ENCODE measurements at regions not wholly inside any gene's neighbourhood (a gene's known extent, or its start where the extent isn't known, plus 50 kb on each side); places are given as distances from the start of the nearest gene placed in this dataset.

- intact Hi-C loops (cut with DNase I; ENCODE audit: low total_unique reads), result no loop called here
- no peaks in the 10 kb centered on the region for H3K4me1 ChIP-seq
- H3K36me3 ChIP-seq, result no peaks in the 10 kb centered on the region
- DNase-seq, result peak in 1 of 2 donors; percentile 81
- H3K27ac ChIP-seq, result no peak overlapping the region
- WGBS, 5 donors, result 40 to 63% (median 55%) methylated on average over 3 of the region's 3 CpGs
- no peaks in the 10 kb centered on the region for H3K27me3 ChIP-seq
- TF ChIP-seq POLR2A (IDR thresholded peaks at IDR 0.05) (no peak), EP300 (IDR thresholded peaks at IDR 0.05) (no peak), POLR2AphosphoS5 (IDR thresholded peaks at IDR 0.05) (no peak)
- TF ChIP-seq, protein P1, sequence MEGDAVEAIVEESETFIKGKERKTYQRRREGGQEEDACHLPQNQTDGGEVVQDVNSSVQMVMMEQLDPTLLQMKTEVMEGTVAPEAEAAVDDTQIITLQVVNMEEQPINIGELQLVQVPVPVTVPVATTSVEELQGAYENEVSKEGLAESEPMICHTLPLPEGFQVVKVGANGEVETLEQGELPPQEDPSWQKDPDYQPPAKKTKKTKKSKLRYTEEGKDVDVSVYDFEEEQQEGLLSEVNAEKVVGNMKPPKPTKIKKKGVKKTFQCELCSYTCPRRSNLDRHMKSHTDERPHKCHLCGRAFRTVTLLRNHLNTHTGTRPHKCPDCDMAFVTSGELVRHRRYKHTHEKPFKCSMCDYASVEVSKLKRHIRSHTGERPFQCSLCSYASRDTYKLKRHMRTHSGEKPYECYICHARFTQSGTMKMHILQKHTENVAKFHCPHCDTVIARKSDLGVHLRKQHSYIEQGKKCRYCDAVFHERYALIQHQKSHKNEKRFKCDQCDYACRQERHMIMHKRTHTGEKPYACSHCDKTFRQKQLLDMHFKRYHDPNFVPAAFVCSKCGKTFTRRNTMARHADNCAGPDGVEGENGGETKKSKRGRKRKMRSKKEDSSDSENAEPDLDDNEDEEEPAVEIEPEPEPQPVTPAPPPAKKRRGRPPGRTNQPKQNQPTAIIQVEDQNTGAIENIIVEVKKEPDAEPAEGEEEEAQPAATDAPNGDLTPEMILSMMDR (IDR thresholded peaks at IDR 0.05), result no peak
- no peak overlapping the region for H3K4me3 ChIP-seq
- H3K9me3 ChIP-seq, result peaks cover 17 to 72% (median 53%) of the 10 kb centered on the region in 4 donors
Measured at GRCh38 chr4:116016201-116016600, 902.8 kb upstream of the NDST4 start.

- Histone ChIP-seq H3K9me3 (peaks cover 17 to 72% (median 52%) of the 10 kb centered on the region in 4 donors), H3K4me1 (no peaks in the 10 kb centered on the region), H3K27me3 (no peaks in the 10 kb centered on the region), H3K36me3 (no peaks in the 10 kb centered on the region), H3K4me3 (no peak overlapping the region), H3K27ac (no peak overlapping the region)
- TF ChIP-seq EP300 (IDR thresholded peaks at IDR 0.05), result no peak
- TF ChIP-seq POLR2AphosphoS5 (IDR thresholded peaks at IDR 0.05), result no peak
- no peak for TF ChIP-seq POLR2A (IDR thresholded peaks at IDR 0.05)
- TF ChIP-seq, protein P1 (IDR thresholded peaks at IDR 0.05), result no peak
- DNase-seq, result no peak
- intact Hi-C loops (cut with DNase I; ENCODE audit: low total_unique reads), result no loop called here
- 79 to 90% (median 84%) methylated on average over 4 to 5 of the region's 5 CpGs for WGBS, 5 donors
Measured at GRCh38 chr4:116015549-116015948, 902.1 kb upstream of the NDST4 start.

- Histone ChIP-seq H3K4me3 (no peak overlapping the region), H3K36me3 (no peaks in the 10 kb centered on the region), H3K9me3 (peaks cover 17 to 68% (median 48%) of the 10 kb centered on the region in 4 donors), H3K4me1 (no peaks in the 10 kb centered on the region), H3K27ac (no peak overlapping the region), H3K27me3 (no peaks in the 10 kb centered on the region)
- DNase-seq, result no peak
- TF ChIP-seq EP300 (IDR thresholded peaks at IDR 0.05) (no peak), POLR2A (IDR thresholded peaks at IDR 0.05) (no peak), POLR2AphosphoS5 (IDR thresholded peaks at IDR 0.05) (no peak)
- TF ChIP-seq, protein P1 (IDR thresholded peaks at IDR 0.05), result no peak
- 60 to 85% (median 78%) methylated on average over 1 of the region's 1 CpG for WGBS, 5 donors
- intact Hi-C loops (cut with DNase I; ENCODE audit: low total_unique reads), result no loop called here
Measured at GRCh38 chr4:116015062-116015461, 901.6 kb upstream of the NDST4 start.

DNA sequence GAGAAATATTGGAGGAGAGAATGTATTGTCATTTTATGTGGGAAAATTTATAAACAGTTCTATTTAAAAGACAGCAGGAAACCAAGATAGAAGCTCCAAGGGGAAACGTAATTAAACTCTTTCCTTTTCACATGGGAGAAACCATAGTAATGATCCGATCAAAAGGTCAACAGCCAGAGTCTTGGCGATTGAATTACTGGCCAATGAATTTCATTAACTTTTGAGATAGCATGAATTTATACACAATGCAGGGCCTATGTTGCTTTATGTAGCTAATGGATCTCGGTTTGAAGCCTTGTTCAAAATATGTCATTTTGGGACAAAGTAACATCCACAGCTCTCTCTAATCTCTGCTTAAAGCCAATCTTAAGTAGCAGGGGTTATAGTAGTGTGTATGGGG is 897.5 kb upstream of the NDST4 start:
- Histone ChIP-seq H3K4me1 (no peaks in the 10 kb centered on the region), H3K27me3 (no peaks in the 10 kb centered on the region), H3K36me3 (no peaks in the 10 kb centered on the region), H3K4me3 (no peak overlapping the region), H3K9me3 (peaks cover 13 to 27% (median 18%) of the 10 kb centered on the region in 4 donors), H3K27ac (no peak overlapping the region)
- TF ChIP-seq POLR2AphosphoS5 (IDR thresholded peaks at IDR 0.05) (no peak), POLR2A (IDR thresholded peaks at IDR 0.05) (no peak), EP300 (IDR thresholded peaks at IDR 0.05) (no peak)
- TF ChIP-seq, protein P1 (IDR thresholded peaks at IDR 0.05), result no peak
- DNase-seq, result no peak
- intact Hi-C loops (cut with DNase I; ENCODE audit: low total_unique reads), result no loop called here
- 54 to 77% (median 68%) methylated on average over 4 of the region's 4 CpGs for WGBS, 5 donors
